SK-N-MC (cell line): ENCODE measurements at regions not wholly inside any gene's neighbourhood (a gene's known extent, or its start where the extent isn't known, plus 50 kb on each side); places are given as distances from the start of the nearest gene placed in this dataset.
"Not testable (repeated sequence)": the region's sequence is repeated elsewhere in the genome, so short reads cannot be mapped to it uniquely, and the experiment has no call there.

ENCODE experiments used
- EZH2 ChIP-seq: fragments of 200-600 bp; sonication (generic); IDR thresholded peaks from one replicate; pipeline ENCODE4 v1.6.1; 2017; ENCODE audit warnings: antibody characterized with exemption
- POLR2AphosphoS5 ChIP-seq: IDR thresholded peaks from 2 replicates; pipeline ENCODE4 v1.6.1; 2012; ENCODE audit warnings: mild to moderate bottlenecking, low read depth, low read length, borderline replicate concordance

DNA sequence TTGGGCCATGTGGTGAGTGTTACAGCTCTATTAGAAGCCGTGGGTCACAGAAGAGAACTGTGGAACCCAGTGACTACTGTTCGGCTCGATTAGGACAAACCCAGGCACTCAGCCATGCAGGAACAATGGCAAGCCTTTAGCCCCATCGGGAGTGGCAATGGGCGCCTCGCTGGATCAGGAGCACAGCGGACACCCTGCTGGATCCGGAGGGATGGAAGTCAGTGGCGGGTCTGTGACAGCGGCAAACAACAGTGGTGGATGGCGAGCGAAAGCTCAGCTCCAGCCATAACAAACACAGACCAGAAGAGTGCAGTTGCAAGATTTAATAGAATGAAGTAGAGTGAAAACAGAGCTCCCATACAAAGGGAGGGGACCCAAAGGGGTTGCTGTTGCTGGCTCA is 297.8 kb downstream of the ZPLD1 start:
- TF ChIP-seq EZH2, POLR2AphosphoS5: not testable (repeated sequence)
